GM19043 (cell line): ENCODE measurements at regions not wholly inside any gene's neighbourhood (a gene's known extent, or its start where the extent isn't known, plus 50 kb on each side); places are given as distances from the start of the nearest gene placed in this dataset.
"Not testable (repeated sequence)": the region's sequence is repeated elsewhere in the genome, so short reads cannot be mapped to it uniquely, and the experiment has no call there.

Experiments used
- ATAC-seq: cut with Tn5 transposase; IDR thresholded peaks from one replicate; pipeline ENCODE4 v1.9.1; 2021; ENCODE audit warnings: low read depth; ENCODE audit not compliant: unreplicated experiment

DNA sequence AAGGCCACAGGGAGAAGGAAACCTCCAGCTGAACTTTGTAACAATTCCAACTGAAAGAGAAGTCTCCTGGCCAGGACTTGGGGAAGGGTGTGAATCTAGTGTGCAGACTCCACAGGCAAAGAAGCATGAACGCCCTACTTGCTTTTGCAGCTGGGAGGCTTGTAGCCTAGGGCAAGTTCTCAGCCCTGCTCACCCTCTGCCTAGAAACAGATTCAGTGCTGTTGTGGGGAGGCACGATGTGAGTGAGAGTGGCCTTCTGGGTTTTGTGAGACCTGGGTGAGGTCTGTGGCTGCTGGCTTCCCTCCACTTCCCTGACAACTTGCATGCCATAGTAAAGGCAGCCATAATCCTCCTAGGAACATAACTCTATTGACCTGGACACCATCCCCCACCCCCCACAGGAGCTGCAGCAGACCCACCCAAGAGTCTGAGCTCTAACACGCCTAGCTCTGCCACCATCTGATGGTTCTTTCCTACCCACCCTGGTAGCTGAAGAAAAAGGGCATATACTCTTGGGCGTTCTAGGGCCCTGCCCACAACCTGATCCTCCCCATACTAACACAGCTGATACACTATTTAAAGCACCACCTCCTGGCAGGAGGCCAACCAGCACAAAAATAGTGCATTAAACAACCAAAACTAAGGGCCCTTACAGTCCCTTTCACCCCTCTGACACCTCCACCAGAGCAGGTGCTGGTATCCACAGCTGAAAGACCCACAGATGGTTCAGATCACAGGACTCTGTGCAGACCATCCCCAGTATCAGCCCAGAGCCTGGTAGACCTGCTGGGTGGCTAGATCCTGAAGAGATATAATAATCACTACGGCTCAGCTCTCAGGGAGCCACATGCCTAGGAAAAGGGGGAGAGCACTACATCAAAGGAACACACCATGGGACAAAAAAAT is 426.5 kb downstream of the IGSF11 start:
- no peak for ATAC-seq

GRCh38 chr3:118618247-118619040 is 416.2 kb downstream of the IGSF11 start:
- no peak for ATAC-seq

DNA sequence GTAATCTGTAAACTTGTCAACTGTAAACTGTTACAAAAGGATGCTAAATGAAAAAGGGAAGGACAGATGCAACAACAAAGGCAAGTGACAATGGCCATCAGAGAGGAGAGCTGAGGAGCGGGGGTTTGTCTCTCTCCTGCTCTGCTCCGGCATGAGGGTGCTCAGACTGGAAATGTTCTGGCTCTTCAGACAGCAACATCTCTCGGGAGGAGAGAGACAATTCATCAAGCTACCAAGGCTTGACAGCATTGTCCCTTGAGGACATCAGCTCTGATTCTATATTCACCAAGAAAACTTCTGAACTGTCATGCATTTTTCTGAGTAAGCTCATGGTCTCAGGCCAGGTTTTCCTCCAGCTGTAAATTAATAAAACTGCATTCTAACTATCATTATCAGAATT is 408.2 kb downstream of the IGSF11 start:
- ATAC-seq = no peak

DNA sequence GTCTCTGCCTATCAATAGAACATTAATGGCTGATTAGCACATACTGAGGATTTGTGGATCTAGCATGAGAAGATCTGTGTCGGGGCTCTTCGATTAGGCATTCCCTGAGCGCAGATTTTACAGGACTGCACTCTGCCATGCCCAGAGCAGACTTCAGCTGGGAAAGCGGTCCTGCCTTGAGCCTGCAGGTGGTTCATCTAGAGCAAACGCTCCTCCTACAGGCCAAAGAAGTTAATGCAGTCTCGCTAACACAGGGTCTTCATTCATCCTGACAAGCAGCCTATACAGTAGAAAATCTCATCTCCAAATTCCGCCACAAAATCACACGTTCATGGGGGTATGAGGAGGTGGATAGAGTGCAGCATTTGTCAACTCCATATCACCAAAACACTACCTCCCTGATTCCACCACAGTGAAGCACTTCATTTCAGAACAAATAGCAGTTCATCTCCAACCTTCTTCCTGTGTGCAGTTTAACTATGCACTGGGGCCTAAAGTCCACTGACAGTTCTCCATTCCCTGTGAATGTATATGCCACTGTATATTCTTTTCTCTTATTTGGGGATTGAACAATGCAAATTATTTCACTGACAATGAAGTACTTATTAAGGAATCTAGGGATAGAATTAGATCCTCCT is 405.8 kb downstream of the IGSF11 start:
- peak; percentile 96 for ATAC-seq

DNA sequence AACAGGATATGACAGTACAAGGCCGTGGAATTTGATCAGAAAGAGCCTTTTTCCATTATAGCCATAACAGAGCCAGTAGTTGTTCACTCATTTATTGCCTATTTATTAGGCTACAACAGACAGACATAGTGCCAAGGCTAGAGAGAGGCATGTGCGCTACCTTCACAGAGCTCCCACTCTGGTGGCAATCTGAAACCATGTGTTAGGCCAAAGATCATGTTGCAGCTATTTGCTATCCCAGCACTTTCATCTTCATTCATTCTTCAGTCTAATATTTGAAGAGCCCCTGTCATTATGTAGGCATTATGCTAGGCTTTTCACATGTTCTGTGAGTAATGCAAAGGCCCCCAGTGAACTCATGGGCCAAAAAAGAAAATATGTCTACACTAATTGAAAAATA is 404.8 kb downstream of the IGSF11 start:
- no peak for ATAC-seq

GRCh38 chr3:118635711-118636110 is 398.9 kb downstream of the IGSF11 start:
- no peak for ATAC-seq

DNA sequence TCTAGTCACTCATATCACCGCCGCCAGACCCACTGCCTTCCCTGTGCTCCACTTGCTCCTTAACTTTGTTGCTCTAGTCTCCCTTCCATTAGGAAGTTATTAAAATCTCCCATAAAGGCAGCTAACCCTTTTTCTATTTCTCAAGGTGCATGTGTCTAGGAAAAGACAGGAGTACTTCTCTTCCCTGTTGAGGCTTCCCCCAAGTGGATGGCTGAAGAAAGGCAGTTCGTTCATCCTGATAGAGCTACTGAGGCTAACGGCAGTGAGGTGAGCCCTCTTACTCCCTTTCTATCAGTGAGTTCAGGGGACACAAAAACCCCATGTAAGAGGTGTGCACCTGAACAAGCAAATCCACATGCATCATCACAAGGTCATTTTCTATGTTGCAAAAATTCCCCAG is 397.8 kb downstream of the IGSF11 start:
- ATAC-seq = no peak

GRCh38 chr3:118637846-118638245 is 396.8 kb downstream of the IGSF11 start:
- ATAC-seq = no peak

DNA sequence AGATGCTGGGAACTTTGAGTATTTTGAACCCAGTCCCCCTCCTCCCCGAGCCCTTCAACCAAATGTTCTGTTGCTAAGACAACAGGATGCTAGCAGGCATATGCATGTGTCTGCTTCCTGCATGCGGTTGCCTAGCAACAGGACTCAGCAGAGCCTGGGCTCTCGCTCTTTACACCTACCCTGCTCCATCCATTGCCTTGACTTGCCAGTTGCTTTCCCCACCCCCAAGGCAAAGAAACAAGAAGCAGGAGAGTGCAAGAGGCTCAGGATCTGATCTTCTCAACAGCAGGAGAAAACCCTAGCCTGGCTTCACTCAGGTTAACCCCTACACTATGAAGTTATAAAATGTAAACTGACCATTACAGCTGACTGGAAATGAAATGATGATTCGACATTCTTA is 393.0 kb downstream of the IGSF11 start:
- ATAC-seq = peak; percentile 52

DNA sequence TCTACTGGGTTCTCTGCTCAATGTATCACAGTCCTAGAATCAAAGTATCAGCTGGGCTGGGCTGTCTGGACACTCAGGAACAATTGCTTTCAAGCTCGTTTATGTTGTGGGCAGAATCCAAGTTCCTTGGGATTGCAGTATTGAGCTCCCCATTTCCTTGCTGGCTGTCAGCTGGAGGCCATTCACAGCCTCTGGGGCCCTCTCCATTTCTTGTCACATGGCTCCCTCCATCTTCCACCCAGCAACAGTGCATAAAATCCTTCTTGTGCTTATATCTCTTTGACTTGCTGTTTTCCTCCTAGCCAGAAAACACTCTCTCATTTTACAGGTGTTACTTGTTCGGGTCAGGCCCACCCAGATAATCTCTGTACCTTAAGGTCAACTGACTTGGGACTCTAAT is 363.5 kb downstream of the IGSF11 start:
- ATAC-seq = no peak

GRCh38 chr3:118675305-118675704 is 359.3 kb downstream of the IGSF11 start:
- ATAC-seq = no peak

- ATAC-seq = not testable (repeated sequence)
These were observed 356.0 kb downstream of the IGSF11 start for GRCh38 chr3:118678663-118679062.

- ATAC-seq = no peak
These were observed 351.7 kb downstream of the IGSF11 start for GRCh38 chr3:118682921-118683320.

- ATAC-seq = no peak
These were observed 351.0 kb downstream of the IGSF11 start for GRCh38 chr3:118683636-118684035.

- ATAC-seq = no peak
These were observed 346.2 kb downstream of the IGSF11 start for GRCh38 chr3:118688396-118688884.

GRCh38 chr3:118692416-118692815 is 342.2 kb downstream of the IGSF11 start:
- no peak for ATAC-seq

DNA sequence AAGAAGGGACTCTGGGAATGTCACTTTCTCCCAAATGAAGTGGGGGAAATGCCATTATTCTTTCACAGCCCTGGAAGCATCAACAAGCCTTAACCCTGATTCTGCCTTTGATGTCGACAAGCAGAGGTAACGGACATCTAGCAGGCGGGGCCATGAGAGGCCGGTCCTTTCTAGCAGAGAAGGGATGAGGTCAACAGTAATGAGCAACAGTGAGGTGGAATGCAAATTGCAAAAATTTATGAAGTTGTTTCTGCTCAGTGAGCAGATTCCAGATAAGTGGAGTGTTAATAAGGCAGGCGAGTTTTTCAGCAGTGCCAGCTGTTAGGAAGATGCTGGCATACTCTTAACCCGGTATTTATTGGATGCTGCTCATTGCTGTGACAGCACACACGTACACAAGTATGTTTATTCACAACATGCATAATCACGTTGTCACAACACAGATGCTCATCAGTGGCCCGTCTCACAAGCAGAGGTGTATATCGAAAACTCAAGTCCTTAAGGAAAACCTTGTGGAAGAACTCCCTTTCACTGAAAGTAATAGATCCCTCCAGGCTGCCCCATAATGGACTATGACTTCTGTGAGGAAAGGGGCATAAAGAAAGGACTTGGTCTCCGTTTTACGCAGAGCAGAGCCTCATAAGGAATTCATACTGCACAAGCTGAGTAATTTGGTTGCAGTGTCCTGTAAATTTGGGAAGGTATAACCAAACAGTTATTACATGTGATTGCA is 329.0 kb downstream of the IGSF11 start:
- ATAC-seq = no peak

DNA sequence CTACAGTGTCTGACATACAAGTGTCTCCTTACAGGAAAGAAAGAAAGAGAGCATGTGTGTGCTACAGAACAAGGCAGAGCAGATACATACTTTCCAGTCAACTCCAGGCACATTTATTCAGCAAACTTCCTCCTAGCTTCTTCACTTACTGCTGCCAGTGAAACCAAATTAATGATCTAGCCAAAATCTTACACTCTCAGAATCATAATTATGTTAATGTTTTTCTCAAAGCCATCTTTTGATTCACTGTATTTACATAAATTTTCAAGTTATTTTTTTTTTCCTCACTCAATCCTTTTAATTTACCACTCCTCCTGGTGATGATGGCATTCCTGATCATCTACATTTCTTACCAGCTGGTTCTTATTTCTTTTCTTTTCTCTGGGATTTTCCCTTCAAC is 326.7 kb downstream of the IGSF11 start:
- ATAC-seq = no peak

- no peak for ATAC-seq
These were observed 324.1 kb downstream of the IGSF11 start for GRCh38 chr3:118710532-118710931.

DNA sequence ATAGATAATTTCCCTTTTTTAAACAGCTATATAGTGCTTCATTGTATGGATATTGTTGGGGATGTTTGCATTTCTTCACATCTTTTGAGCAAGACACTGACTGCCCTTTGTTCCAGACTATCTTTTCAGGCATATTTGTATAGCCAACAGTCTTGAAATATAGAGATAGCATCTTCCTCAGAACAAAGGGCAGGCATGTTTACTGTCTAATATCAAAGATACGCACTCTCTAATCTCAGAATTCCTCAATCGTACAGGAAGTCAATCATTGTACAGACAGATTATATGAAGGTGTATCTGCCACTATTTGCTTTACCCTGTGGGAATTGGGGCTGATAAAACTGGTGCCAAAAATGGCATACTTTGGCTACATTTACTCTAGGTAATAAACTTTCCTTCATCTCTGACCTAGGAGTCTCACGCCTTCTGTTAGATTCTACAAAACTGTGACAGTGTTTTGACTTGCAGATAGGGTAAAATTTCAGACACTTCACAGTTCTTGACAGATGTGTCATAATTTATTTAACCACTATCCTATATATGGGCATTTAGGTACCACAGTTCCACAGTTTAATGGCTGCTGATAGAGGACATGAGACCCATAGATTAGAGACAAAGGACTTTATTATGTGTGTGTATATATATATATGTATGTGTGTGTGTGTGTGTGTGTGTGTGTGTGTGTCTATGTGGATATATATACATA is 321.0 kb downstream of the IGSF11 start:
- no peak for ATAC-seq
